GM18502 (cell line): ENCODE measurements at regions not wholly inside any gene's neighbourhood (a gene's known extent, or its start where the extent isn't known, plus 50 kb on each side); places are given as distances from the start of the nearest gene placed in this dataset.

Source experiments
- ATAC-seq: cut with Tn5 transposase; IDR thresholded peaks from one replicate; pipeline ENCODE4 v1.9.1; 2021; ENCODE audit warnings: mild to moderate bottlenecking; ENCODE audit not compliant: unreplicated experiment, poor library complexity

DNA sequence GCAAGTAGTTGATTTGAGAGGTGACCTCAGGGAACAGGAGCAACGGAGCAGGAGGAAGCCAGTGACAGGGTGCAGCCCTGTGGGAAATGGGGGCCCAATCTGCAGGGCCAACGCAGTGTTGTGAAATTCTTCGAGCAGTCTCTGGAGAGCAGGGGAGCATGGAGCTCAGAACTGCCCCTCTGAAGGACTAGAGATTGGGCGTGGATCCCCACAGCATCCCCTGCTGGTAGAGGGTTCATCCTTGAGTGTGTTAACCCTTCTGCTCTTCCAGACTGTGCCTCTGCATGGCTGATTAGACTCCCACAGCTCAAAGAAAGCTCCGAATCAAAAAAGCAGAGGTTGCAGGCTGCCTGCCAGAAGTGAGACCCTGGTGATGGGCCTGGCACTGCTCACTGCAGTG, 77.9 kb upstream of the UQCRFS1 start:
- no peak for ATAC-seq

DNA sequence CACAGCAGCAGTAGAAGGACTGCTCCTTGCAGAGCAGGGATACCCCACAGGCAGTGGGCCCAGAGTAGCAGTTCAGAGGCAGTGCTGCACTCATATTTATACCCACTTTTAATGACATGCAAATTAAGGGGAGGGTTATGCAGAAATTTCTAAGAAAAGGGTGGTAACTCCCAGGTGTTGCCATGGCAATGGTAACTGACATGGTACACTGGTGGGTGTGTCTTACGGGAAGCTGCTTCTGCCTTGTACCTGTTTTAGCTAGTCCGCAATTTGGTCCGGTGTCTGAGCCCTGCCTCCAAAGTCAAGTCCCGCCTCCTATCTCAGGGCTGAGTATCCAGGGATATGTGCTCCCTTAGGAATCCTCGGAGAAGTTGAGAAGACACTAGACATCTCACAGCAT, 79.2 kb upstream of the UQCRFS1 start:
- no peak for ATAC-seq

DNA sequence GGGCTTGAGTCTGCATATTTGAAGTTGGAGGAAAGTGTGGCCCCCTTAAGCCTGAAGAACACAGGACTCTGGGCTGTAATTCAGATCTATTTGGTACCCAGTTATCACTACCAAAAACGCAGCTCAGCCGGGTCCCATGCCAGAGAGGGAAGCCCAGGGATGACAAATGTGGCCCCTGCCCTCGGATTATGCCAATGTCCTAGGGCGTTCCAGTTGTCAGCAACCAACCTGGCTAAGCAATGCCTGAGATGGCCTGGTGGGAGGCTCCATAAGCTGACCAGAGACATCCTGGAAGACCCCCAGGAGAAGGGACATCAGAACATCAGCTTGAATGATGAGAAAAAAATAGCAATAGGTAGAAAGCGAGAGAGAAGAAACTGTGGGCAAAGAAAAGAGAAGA, 79.6 kb upstream of the UQCRFS1 start:
- ATAC-seq, result no peak

DNA sequence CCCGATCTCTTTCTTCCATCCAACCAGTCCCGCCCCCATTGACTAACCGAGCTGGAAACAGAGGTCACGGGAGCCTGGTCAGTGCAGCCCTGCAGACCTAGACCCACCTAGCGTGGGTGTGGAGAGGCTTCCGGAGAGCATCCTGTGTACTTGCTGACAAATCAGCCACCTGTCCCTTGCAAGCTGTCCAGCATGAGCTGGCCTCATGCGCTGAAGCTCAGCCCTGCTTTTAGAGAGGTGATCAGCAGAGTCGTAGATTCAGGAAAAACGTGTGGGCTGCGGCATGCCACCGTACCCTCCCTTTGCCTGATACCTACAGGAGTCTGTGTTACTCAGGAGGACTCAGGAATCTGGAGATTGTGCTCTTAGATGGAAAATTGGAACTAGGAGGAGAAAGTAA, 80.3 kb upstream of the UQCRFS1 start:
- ATAC-seq, result no peak

DNA sequence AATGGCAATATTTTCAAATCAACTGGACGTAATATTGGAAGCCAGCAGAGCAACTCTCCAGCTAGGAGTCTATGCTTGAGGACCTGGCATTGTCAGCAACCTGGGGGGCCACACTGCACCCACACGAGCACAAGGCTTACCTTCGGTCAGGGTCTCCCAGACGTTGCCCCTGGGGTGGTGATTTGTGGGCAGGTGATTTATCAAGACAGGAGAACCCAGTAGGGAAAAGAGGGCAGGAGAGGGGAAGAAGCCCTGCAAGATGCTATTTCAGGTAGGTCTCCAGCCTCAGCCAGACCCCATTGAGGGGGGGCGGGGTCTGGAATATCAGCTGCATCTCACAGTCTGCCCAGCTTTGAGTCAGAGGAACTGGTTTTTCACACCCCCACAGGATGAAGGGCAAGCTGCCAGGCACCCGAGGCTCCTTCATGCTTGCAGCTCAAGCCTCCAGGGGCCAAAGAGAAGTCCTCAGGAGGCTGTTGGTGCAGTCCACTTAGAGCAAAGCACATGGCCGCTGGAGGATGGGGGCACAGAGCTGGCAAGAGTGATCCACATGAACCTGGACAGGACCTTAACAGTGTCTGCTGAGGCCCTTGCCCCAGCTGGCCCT, 80.9 kb upstream of the UQCRFS1 start:
- ATAC-seq, result no peak

DNA sequence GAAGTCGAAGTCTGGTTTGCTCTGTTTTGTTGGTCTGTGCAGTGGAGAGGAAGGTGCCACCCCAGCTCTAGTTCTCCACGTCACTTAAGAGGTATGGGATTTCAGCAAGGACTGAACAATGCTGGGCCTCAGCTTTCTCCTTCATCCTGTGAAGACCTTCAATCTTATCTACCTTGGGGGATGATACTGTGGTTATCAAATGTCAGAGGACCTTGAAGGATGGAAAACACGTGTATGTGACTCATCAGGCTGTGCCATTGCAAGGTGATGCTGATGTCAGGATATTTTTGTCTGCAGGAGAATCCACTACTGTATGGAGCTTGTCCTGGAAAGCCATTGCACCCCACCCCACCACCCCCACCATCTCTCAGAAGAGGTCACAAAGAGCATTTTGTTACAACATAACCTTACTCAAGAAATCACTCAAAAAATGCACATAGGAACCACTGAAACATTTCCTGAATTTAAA, 81.4 kb upstream of the UQCRFS1 start:
- no peak for ATAC-seq

DNA sequence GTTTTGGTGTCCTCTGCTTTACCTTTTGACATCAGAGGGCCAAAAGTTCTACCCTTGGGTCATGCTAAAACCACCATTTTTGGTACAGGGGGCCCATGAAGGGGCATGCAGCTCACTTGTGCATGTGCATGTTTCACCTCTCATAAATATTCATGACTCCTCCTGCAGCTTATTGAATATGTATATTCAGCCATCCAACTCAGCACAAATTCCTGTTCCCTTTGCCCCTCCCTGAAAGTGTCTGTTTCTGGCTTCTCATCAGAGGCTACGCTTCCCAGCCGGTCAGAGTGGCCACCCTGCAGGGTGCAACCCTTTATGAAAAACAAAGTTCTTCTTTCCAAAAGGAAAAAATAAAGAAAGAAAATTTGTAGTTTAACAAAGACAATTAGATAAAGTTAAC, 82.3 kb upstream of the UQCRFS1 start:
- ATAC-seq, result no peak

DNA sequence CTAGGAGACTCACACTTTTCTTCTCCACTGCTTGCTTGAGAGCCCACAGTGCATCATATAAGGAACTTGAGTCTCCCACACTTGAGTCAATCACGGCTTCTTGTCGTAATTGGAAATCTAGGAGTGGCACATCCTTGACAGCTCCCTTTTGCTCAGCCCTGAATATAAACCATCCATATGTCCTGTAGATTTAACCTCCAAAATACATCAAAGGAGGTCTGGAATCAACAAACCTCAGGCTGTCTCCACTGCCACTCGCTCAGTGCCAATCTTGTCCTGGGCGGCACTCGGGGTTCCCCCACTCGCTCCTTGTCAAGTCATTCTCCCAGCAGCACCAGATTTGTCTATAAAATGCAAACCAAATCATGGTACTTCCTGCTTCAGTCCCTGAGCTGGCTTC, 84.4 kb upstream of the UQCRFS1 start:
- no peak for ATAC-seq

DNA sequence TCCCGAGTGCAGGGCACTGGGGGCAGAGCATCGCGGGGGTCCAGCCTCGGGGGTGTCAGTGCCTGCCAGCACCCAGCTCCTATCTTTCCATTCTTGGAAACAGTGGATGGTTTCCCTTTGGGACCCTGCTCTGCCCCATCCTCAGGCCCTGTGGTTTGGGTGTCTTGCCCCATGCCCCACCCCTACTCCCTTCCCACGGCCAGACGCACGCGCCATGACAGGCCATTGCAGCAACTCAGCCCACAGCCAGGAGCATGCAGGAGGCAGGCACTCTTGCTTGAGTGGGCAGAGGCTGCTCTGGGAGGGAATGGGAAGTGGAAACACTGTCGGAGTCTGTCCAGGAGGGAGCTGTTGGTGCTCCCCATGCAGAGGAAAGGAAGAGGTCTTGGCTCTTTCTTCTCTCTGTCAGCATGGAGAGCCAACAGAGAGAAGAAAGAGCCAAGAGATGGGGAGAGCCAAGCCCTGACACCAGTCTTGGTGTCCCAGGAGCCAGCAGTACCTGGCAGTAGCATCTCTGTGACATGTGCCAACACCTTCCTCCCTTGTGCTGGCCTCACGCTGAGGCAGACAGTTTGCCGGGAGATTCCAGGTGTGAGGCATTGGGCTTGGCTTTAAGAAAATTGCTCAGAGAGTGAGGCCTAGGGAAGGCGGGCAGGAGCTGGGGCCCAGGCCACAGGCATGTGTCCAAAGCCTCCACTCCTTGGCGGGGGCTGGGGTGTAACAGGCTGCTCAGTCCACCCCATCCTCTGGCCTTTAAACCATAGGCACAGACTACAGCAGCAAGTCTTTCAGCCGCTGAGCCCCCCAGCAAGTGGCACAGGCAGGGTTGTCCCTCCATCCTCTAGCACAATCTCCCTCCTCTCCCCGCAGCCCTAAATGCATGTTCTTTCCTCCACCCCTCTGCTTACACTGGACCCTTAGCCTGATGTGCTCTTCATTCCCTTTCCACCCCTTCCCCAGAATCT, 86.7 kb upstream of the UQCRFS1 start:
- no peak for ATAC-seq

DNA sequence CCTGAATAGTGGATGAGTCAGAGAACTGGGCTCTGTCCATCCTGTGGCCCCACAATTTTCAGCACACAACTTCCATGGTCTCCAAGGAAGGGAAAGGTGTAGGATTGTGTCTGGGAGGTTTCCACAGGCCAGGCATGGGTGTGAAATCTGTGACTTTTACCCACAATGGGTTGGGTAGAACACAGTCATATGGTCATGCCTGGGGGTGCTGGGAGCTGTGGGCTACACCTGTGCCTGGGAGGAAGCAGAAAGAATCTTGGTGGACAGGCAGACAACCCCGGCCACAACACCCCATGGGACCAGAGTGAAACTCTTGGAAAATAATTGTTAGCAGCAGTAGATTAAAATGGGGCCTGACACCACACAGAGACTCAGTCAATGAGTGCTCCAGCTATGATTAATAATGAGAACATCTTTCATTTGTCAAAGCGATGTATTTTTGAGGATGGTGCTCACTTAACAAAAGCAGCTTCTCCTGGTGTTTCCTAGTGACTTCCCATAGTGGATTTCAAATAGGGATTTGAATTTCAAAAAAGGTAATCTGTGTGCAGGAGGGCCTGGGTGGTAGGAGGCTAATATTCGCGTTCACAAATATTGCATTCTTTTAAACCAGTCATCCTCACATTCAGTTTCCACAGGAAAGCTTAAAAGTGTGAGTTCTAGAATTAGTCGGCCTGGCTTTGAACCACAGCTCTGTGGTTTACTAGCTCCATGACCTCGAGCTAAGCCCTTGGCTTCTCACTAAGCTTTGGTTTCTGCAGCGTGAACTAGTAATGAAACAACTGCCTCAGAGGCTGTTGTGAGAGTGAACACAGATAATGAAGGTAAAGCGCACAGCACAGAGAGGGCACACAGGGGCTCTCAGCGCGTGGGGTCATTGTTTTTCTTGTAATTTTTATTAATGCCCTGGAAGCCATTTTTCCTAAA, 89.3 kb upstream of the UQCRFS1 start:
- no peak for ATAC-seq

DNA sequence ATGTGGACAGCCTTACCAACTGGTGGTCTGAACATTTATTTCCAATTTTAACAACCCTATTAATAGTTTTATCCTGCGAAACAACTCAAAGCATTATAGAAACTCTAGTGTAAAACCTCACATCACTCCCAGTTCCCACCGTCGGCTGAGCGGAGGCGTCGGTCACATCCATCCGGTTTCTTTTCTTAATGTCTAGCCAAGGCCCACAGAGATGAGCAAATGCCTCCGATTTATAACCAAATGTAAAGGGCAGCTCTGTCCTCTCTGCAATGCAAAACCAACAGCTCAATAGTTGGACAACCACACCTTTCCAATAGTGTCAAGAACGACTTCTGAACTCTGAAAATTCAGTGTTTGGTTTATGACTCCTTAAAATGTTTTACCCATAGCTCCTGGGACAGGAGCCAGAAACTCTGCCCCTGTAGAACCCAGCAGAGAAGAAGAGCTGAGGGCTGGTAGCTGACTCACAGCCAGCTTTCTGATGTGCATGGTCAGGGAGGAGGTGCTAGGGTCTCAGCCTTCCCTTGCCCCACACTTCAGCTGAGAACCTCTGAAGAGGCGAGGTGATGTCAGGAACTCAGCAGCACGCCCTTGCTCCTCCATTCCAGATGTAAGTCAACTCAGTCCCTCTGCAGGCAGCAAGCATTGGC, 90.2 kb upstream of the UQCRFS1 start:
- no peak for ATAC-seq

DNA sequence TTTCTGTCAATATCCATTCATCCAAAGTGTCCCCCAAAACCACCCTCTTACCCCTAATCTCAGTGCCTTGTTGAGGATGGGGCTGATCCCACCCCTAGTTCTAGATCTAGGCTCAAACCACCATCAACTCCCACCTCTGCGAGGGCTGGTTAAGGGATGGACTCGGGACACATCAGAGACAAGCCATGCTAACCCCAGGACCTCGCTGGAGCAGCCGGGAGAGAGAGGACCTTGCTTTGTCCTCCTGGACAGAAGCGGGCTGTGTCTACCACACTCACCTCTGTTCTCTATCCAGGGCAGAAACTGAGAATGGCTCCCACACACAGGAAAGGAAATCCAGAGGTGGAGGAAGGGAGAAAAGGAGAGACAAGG, 90.8 kb upstream of the UQCRFS1 start:
- ATAC-seq, result no peak

DNA sequence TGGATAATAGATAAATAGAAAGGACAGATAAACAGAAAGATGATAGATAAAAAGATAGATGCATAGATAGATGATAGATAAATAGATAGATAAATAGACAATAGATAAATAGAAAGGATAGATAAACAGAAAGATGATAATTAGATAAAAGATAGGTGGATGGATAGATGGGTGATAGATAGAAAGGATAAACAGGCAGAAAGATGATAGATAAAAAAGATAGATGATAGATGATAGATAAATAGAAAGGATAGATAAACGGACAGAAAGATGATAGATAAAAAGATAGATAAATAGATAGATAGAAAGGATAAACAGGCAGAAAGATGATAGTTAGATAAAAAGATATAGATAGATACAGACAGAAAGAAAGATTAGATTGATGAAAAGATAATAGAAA, 92.3 kb upstream of the UQCRFS1 start:
- ATAC-seq, result no peak

DNA sequence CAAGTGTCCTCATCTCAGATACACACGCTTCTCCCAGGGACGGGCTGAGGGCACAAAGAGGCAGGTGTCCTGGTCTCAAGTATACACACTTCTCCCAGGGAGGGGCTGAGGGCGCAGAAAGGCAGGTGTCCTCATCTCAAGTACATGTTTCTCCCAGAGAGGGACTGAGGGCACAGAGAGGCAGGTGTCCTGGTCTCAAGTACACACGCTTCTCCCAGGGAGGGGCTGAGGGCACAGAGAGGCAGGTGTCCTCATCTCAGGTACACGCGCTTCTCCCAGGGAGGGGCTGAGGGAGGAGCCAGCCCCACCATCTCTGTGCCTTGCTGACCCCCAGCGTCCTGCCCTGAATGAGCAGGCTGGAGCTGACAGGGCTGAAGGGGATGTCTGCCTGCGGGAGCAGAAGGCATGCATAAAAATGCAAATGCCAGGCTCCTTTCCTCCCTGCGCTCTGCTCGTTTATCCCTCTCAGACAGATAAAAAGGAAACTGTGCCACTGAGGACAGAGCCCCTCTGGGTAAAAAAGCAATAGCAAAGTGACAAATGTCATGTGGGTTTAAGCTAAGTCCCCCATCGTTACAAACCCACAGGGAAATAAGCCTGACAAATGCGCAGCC, 96.1 kb upstream of the UQCRFS1 start:
- ATAC-seq, result no peak

DNA sequence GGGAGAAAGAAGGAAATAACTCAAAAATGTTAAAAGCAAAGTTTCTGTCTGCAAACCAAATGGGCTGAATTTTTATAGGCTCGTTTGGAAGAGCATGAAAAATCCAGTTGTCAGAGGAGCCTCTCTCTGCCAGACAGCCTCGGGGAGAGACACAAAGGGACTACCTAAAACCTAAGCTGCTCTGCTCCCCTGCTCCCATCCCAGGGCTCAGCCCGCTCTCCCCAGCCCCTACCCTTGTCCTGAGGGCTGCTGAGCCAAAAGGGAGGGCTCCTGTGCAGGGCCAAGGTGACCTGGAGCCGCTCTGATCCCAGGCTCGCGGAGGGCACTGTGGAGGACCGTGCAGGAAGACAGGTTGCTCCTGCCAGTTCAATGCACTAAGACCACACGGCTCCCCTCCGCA, 96.7 kb upstream of the UQCRFS1 start:
- no peak for ATAC-seq

DNA sequence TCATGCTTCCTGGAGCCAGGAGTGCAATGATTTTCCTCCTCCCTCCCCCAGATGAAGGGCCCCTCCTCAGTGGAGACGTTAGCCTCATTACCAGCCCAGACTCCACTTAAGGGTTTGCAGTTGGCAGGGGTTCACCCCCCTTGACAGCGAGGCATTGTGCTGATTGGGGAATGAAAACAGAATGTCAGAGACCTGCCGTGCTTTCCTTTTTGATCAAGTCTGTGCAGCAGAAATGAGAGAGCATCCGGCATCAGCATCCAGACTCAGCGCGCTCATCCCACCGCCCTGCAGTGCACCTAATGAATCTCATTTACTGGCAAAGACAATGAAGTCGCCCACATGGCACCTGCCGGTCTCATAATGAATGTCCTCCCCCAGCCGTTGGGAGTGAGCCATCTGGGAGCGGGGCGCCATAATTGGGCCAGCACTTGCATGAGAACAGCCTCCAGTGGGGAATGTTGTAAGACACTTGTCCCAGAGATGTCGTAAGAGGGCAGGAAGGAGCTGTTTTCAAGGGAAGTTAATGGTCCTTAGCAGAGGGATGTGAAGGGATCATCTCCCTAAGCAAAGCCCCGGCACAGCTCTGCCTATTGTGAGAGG, 98.3 kb upstream of the UQCRFS1 start:
- no peak for ATAC-seq

DNA sequence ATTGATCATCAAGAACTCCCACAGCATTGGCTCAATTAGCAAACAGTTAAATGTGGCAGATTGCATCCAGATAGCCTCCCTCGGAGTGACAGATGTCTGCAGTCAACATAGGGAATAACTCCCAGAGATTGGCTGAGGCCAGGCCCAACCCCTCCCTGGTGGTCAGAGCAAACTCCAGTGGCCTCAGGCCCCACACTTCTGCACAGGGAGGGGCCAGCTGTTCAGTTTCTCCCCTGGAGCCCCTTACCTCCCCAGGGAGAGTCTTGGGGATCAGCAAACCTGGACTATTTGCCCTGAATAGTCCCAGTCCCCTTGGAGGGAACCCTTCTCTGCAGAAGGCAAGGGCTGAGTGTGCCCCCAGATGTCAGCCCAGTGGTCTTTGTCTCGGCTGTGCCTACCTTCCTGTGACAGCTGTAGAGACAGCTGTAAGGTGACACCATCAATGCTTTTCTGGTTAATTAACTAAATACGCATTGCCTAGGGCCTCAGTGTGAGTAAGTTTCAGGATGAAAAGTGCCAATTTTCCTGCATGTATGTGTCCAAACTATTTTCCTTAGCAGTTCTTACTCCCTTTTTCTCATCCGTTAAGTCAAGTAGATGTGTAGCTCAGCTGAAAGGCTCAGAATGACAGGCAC, 102.7 kb upstream of the UQCRFS1 start:
- ATAC-seq, result no peak

DNA sequence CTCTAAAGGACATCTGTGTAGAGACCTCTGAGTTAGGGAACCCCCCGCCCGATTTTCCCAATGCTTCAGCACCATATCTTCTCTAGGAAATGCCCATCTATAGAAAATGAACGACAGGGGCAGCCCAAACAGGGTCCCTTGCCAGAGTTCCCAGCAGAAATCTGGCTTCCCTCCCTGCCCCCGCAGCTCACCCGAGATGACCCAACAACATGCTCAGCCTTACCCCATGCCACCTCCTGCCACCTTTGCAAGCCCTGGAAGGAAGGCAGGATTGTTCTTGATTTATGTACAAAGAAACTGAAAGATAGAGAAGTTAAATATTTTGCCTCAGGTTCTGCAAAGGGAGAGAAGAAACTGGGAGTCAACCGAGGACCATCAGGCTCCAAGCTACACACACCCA, 105.6 kb upstream of the UQCRFS1 start:
- ATAC-seq, result no peak

DNA sequence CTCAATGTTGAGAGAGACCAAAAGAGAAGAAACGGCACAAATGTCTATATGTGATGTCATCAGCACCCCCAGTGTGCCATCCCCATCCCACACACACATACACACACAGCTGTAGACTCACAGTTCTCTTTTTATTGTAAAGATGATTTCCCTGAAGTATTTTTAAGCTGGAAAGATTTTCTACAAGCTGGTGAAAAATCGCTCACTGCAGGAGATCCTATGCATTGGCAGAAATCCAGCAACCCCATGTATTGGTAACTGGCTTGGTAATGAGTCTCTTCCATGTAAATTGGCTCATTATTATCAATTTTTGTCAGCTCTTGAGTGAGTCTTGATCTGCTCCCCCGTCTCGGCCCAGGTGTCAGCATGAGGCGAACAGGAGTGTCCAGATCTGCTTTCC, 107.1 kb upstream of the UQCRFS1 start:
- no peak for ATAC-seq
